ENCODE measurements at regions not wholly inside any gene's neighbourhood (a gene's known extent, or its start where the extent isn't known, plus 50 kb on each side); places are given as distances from the start of the nearest gene placed in this dataset.

DNA sequence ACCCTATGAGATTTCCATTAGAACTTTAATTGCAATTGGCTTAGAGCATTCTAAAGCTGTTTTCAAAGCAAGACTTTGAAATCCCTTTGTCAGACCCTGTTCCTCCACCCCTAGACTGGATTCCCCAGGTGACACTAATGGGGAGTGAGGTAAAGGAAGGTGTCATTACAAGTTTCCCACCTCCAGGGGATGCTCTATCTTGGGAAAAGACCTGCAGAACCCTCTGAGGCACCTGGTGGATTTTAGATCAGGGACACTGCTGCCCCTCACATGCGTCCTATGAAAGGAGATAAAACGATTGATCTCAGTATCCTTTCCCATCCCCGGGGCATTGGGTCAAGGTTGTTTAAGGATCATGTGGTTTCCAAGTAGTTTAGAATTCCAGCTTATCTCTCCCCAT, 80.3 kb upstream of the RGS4 start:
- H3K9me3 ChIP-seq = no peaks in the 10 kb centered on the region
- intact Hi-C loops (cut with DNase I) = no loop called here

DNA sequence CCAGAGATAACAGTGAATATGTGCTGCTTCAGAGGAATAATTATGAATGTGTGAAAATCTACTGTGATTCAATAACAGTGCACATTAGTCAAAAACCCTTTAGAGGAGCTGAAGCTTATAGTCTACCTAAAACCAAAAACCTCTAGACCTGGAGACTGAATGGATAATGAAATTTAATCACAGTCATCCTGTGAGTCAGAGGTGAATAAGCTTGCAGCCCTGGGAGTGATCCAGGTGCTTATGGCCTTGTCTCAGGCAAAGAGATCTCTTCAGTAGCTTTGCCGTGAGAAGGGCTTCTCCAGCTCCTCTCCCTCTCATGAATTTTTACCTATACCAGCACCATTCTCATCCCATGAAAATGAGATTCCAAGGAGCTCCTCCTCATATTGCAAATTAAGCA, 81.3 kb upstream of the RGS4 start:
- WGBS, 2 donors = 75 to 78% methylated on average over 1 of the region's 1 CpG
- TF ChIP-seq, protein P1, sequence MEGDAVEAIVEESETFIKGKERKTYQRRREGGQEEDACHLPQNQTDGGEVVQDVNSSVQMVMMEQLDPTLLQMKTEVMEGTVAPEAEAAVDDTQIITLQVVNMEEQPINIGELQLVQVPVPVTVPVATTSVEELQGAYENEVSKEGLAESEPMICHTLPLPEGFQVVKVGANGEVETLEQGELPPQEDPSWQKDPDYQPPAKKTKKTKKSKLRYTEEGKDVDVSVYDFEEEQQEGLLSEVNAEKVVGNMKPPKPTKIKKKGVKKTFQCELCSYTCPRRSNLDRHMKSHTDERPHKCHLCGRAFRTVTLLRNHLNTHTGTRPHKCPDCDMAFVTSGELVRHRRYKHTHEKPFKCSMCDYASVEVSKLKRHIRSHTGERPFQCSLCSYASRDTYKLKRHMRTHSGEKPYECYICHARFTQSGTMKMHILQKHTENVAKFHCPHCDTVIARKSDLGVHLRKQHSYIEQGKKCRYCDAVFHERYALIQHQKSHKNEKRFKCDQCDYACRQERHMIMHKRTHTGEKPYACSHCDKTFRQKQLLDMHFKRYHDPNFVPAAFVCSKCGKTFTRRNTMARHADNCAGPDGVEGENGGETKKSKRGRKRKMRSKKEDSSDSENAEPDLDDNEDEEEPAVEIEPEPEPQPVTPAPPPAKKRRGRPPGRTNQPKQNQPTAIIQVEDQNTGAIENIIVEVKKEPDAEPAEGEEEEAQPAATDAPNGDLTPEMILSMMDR (IDR thresholded peaks at IDR 0.05) = no peak
- TF ChIP-seq POLR2A (IDR thresholded peaks at IDR 0.05) = no peak
- H3K4me1 ChIP-seq = no peaks in the 10 kb centered on the region
- H3K27me3 ChIP-seq = no peaks in the 10 kb centered on the region
- no peak overlapping the region for H3K4me3 ChIP-seq (replicated peaks in 1 of 3)
- no peak for DNase-seq
- H3K36me3 ChIP-seq = no peaks in the 10 kb centered on the region
- no peaks in the 10 kb centered on the region for H3K9me3 ChIP-seq
- no peak overlapping the region for H3K27ac ChIP-seq
- intact Hi-C loops (cut with DNase I) = no loop called here

More for the DNA sequence above, 80.3 kb upstream of the RGS4 start:
- H3K27me3 ChIP-seq = no peaks in the 10 kb centered on the region
- TF ChIP-seq, protein P1 (IDR thresholded peaks at IDR 0.05) = no peak
- no peak for TF ChIP-seq POLR2A (IDR thresholded peaks at IDR 0.05)
- H3K4me3 ChIP-seq (replicated peaks in 1 of 3) = no peak overlapping the region
- no peak for DNase-seq
- no peaks in the 10 kb centered on the region for H3K4me1 ChIP-seq
- H3K27ac ChIP-seq = no peak overlapping the region
- no peaks in the 10 kb centered on the region for H3K36me3 ChIP-seq
- 68 to 83% methylated on average over 3 of the region's 3 CpGs for WGBS, 2 donors

DNA sequence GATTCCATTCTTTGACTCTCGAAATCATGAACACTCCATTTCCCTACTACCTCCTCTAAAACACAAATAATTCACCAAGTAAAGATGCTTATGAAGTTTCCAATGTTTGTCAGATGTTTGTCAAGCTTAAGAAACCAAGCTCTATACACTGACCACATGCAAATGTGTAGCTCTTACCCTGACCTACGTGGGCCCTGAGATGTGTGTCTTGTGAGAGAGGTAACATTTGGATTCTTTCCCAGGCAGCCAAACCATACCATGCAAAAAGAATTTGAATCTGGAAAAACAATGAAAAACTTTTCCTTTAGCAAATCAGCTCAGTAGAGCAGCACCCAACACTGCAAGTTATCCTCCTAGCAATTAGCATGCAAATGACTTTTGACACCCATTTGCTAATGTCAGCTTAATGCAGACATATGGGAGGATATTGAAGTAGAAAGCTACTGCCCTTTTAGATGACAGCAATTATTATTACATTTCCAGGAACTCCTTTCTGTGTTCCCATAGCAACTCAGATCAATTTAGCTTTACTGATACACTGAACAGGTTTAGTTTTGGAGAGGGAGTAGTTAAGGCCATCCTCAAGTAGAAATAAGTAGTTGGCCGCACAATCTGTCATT, 83.2 kb upstream of the RGS4 start:
- no peaks in the 10 kb centered on the region for H3K9me3 ChIP-seq
- no peak for DNase-seq
- intact Hi-C loops (cut with DNase I) = no loop called here
- no peaks in the 10 kb centered on the region for H3K36me3 ChIP-seq
- H3K4me1 ChIP-seq = no peaks in the 10 kb centered on the region
- H3K27me3 ChIP-seq = no peaks in the 10 kb centered on the region
- WGBS, 2 donors = 81 to 84% methylated on average over 3 of the region's 3 CpGs
- H3K27ac ChIP-seq = no peak overlapping the region
- TF ChIP-seq POLR2A (IDR thresholded peaks at IDR 0.05) = no peak
- TF ChIP-seq, protein P1 (IDR thresholded peaks at IDR 0.05) = no peak
- no peak overlapping the region for H3K4me3 ChIP-seq (replicated peaks in 1 of 3)

DNA sequence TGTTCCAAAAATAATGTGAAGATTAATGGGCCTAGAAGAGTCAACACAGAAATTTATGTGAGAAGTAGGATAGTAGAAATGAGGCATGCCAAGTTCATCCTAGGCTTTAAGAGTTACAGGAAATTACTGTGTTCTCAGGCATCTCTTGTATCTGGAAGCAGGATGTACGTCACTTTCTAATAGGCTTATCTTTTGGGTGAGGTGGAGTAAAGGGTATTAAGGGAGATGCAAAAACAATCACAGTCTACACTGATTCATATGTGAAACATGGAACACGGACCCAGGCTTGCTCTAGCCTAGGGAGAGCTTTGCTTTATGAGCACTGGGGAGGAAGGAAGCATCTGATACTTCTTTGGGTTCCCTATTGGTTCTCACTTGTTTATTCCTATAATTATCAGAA, 84.5 kb upstream of the RGS4 start:
- no peak for DNase-seq
- TF ChIP-seq POLR2A (IDR thresholded peaks at IDR 0.05) = no peak
- TF ChIP-seq, protein P1 (IDR thresholded peaks at IDR 0.05) = no peak
- Histone ChIP-seq H3K27me3 (no peaks in the 10 kb centered on the region), H3K9me3 (no peaks in the 10 kb centered on the region), H3K4me1 (no peaks in the 10 kb centered on the region), H3K36me3 (no peaks in the 10 kb centered on the region), H3K27ac (no peak overlapping the region), H3K4me3 (replicated peaks in 1 of 3) (no peak overlapping the region)
- intact Hi-C loops (cut with DNase I) = no loop called here
- WGBS, 2 donors = 56 to 72% methylated on average over 2 of the region's 2 CpGs

DNA sequence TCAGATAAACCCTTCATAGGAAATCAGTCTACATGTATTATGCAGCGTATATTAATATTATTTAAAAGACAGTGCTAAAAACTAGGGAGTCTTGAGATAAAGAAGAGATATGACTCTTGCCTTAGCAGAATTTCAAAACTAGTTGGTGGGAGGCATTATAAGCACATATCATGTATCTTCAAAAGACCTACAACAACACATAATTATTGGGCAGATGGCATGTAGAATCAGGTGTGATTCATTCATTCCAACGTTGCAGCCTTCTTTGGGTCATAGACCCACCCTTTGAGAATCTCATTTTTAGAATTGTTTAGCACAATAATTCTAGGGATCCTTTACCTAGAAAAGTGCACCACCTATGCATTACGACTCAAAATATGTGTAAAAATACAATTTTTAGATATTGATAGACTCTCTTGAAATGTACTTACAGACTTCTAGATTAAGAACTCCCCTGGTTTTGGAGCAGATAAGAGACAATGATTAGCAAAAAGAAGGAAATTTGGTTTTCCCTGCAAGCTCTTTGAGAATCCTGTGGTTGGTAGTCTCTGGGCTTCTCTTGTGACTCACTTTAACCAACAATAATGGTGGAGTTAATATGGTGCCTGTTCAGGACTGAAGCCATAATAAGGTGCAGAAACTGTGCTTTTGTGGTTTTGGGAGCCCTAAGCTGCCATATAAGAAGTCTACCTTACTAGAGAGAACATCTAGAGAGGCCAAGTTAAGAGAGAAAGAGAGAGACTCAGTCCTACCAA, 85.3 kb upstream of the RGS4 start:
- intact Hi-C loops (cut with DNase I) = no loop called here
- no peak for TF ChIP-seq POLR2A (IDR thresholded peaks at IDR 0.05)
- TF ChIP-seq, protein P1 (IDR thresholded peaks at IDR 0.05) = no peak
- Histone ChIP-seq H3K36me3 (no peaks in the 10 kb centered on the region), H3K27ac (no peak overlapping the region), H3K4me3 (replicated peaks in 1 of 3) (no peak overlapping the region), H3K27me3 (no peaks in the 10 kb centered on the region), H3K4me1 (no peaks in the 10 kb centered on the region), H3K9me3 (no peaks in the 10 kb centered on the region)
- 91 to 92% methylated on average over 3 of the region's 3 CpGs for WGBS, 2 donors
- DNase-seq = no peak
